ENCODE measurements at regions not wholly inside any gene's neighbourhood (a gene's known extent, or its start where the extent isn't known, plus 50 kb on each side); places are given as distances from the start of the nearest gene placed in this dataset.

DNA sequence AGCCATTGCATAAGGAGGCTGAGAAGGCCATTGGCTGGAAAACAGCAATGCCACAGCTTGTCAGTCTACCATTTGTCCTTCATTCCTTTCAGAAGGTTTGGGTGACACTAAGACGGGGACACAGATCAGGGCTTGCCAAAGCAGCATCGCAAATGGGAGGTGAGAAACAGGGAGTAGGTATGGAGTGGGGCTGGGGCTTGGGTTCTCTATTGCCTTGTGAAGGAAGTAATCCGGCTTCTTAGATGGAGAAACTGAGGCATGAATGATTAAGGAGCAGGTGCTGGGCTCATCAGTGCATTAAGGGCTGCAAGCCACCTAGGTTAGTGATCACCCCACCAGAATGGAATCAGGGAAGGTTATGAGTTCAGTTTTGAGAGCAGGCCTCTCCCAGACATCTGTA, 115.6 kb upstream of the NMNAT3 start:
- TF ChIP-seq POLR2AphosphoS5 (IDR thresholded peaks at IDR 0.05; ENCODE audit: low read depth, low read length), result no peak
- no peak for TF ChIP-seq REST (IDR thresholded peaks at IDR 0.05; ENCODE audit: insufficient read depth in 1 of 2, low read depth in 2 of 2, low read length in 2 of 2)
- TF ChIP-seq SIN3A (IDR thresholded peaks at IDR 0.05; ENCODE audit: borderline replicate concordance, insufficient read depth, low read length), result no peak
- TF ChIP-seq TAF1 (IDR thresholded peaks at IDR 0.05; ENCODE audit: borderline replicate concordance, insufficient read depth, low read length), result no peak

All from PFSK-1 (cell line).